WTC11 (cell line): ENCODE measurements at regions not wholly inside any gene's neighbourhood (a gene's known extent, or its start where the extent isn't known, plus 50 kb on each side); places are given as distances from the start of the nearest gene placed in this dataset.
A peak's percentile ranks its signal among the peaks of the same experiment; 100 is the strongest.

Experiments
- ATAC-seq: fragments of 200-7000 bp; cut with Tn5 transposase; 2 replicates; pipeline ENCODE4 v1.10.0; 2021; ENCODE audit warnings: mild to moderate bottlenecking, moderate library complexity
- CTCF ChIA-PET: fragments of 300-600 bp; sonication (Branson Sonifier 250); formaldehyde crosslinking; loops from one replicate; lab custom pipeline; 2021; ENCODE audit warnings: antibody characterized with exemption; lab: Charles Lee
- POLR2A ChIA-PET: fragments of 350-600 bp; sonication (Branson Sonifier 250); formaldehyde crosslinking; loops from one replicate; lab custom pipeline; 2021; ENCODE audit warnings: antibody characterized with exemption; lab: Charles Lee
- DNase-seq: peaks from one replicate; pipeline ENCODE4 v3.0.0; 2021; ENCODE audit warnings: low spot score
- H3K27ac Mint-ChIP-seq: 2 replicates; pipeline ENCODE4 v1.8.0; 2021; ENCODE audit warnings: mixed read lengths
- H3K27me3 Mint-ChIP-seq: 2 replicates; pipeline ENCODE4 v1.8.0; 2021; ENCODE audit warnings: low read depth, mild to moderate bottlenecking, moderate library complexity, mixed read lengths
- H3K36me3 Mint-ChIP-seq: 2 replicates; pipeline ENCODE4 v1.8.0; 2021; ENCODE audit warnings: mixed read lengths
- H3K4me1 Mint-ChIP-seq: 2 replicates; pipeline ENCODE4 v1.8.0; 2022; ENCODE audit warnings: mixed read lengths
- H3K4me3 Mint-ChIP-seq: 2 replicates; pipeline ENCODE4 v1.8.0; 2021; ENCODE audit warnings: mild to moderate bottlenecking, moderate library complexity, mixed read lengths
- H3K9me3 Mint-ChIP-seq: 2 replicates; pipeline ENCODE4 v1.8.0; 2021; ENCODE audit warnings: mixed read lengths
- AR ChIP-seq: fragments of 250-450 bp; sonication (Bioruptor Pico); IDR thresholded peaks from 2 replicates; pipeline ENCODE4 v1.9.0; 2021; ENCODE audit warnings: mild to moderate bottlenecking
- ATF3 ChIP-seq: sonication (generic); formaldehyde crosslinking; conservative IDR thresholded peaks from 2 replicates; pipeline ENCODE4 v1.8.1; 2022; ENCODE audit warnings: mild to moderate bottlenecking, missing genetic modification reagents
- ELF4 ChIP-seq: sonication (generic); formaldehyde crosslinking; IDR thresholded peaks from 2 replicates; pipeline ENCODE4 v1.8.1; 2022; ENCODE audit warnings: low read depth, mild to moderate bottlenecking, moderate library complexity, missing genetic modification reagents
- ERG ChIP-seq: fragments of 250-450 bp; sonication (Bioruptor Pico); IDR thresholded peaks from 2 replicates; pipeline ENCODE4 v1.8.0; 2021; ENCODE audit warnings: mild to moderate bottlenecking
- ETV6 ChIP-seq: sonication (generic); formaldehyde crosslinking; IDR thresholded peaks from 2 replicates; pipeline ENCODE4 v1.8.1; 2022; ENCODE audit warnings: mild to moderate bottlenecking, missing genetic modification reagents
- FOXJ3 ChIP-seq: sonication (generic); formaldehyde crosslinking; IDR thresholded peaks from 2 replicates; pipeline ENCODE4 v1.9.0; 2021; ENCODE audit warnings: missing genetic modification reagents, mild to moderate bottlenecking, borderline replicate concordance
- GTF2I ChIP-seq: fragments of 250-450 bp; sonication (Bioruptor Pico); conservative IDR thresholded peaks from 2 replicates; pipeline ENCODE4 v1.4.0; 2021; ENCODE audit warnings: mild to moderate bottlenecking
- HMGXB4 ChIP-seq: sonication (generic); formaldehyde crosslinking; IDR thresholded peaks from 2 replicates; pipeline ENCODE4 v1.8.1; 2023; ENCODE audit warnings: mild to moderate bottlenecking, moderate library complexity, missing genetic modification reagents
- MXD4 ChIP-seq: fragments of 250-450 bp; sonication (Bioruptor Pico); IDR thresholded peaks from 2 replicates; pipeline ENCODE4 v1.8.0; 2021; ENCODE audit warnings: mild to moderate bottlenecking, moderate library complexity, borderline replicate concordance
- NFYB ChIP-seq: sonication (generic); formaldehyde crosslinking; conservative IDR thresholded peaks from 2 replicates; pipeline ENCODE4 v1.8.0; 2022; ENCODE audit warnings: low read depth, missing genetic modification reagents
- NR1H2 ChIP-seq: sonication (generic); formaldehyde crosslinking; IDR thresholded peaks from 2 replicates; pipeline ENCODE4 v1.9.0; 2021; ENCODE audit warnings: mild to moderate bottlenecking, moderate library complexity, missing genetic modification reagents
- NR2C2 ChIP-seq: sonication (generic); formaldehyde crosslinking; IDR thresholded peaks from 2 replicates; pipeline ENCODE4 v1.8.0; 2022; ENCODE audit warnings: mild to moderate bottlenecking, missing genetic modification reagents
- OVOL2 ChIP-seq: fragments of 250-450 bp; sonication (Bioruptor Pico); IDR thresholded peaks from 2 replicates; pipeline ENCODE4 v1.9.0; 2021; ENCODE audit warnings: mild to moderate bottlenecking, borderline replicate concordance
- SMAD4 ChIP-seq: sonication (generic); formaldehyde crosslinking; IDR thresholded peaks from 2 replicates; pipeline ENCODE4 v1.8.0; 2022; ENCODE audit warnings: mild to moderate bottlenecking, missing genetic modification reagents
- SOX15 ChIP-seq: fragments of 250-450 bp; sonication (Bioruptor Pico); IDR thresholded peaks from 2 replicates; pipeline ENCODE4 v1.9.0; 2021; ENCODE audit warnings: mild to moderate bottlenecking
- SP1 ChIP-seq: sonication (generic); formaldehyde crosslinking; conservative IDR thresholded peaks from 2 replicates; pipeline ENCODE4 v1.8.1; 2022; ENCODE audit warnings: missing genetic modification reagents
- USF1 ChIP-seq: sonication (generic); formaldehyde crosslinking; IDR thresholded peaks from 2 replicates; pipeline ENCODE4 v1.8.0; 2022; ENCODE audit warnings: mild to moderate bottlenecking, missing genetic modification reagents
- USF2 ChIP-seq: sonication (generic); formaldehyde crosslinking; IDR thresholded peaks from 2 replicates; pipeline ENCODE4 v1.8.1; 2023; ENCODE audit warnings: mild to moderate bottlenecking, missing genetic modification reagents, moderate library complexity
- ZNF121 ChIP-seq: sonication (generic); formaldehyde crosslinking; IDR thresholded peaks from 2 replicates; pipeline ENCODE4 v1.8.0; 2023; ENCODE audit warnings: missing genetic modification reagents
- ZNF281 ChIP-seq: sonication (generic); formaldehyde crosslinking; IDR thresholded peaks from 2 replicates; pipeline ENCODE4 v1.8.0; 2023; ENCODE audit warnings: mild to moderate bottlenecking, missing genetic modification reagents

- no peak for TF ChIP-seq USF1 (CRISPR knock-in tag)
- no peak for TF ChIP-seq ERG (CRISPR knock-in tag)
- TF ChIP-seq SP1: no peak
Measured at GRCh38 chr22:27337676-27338075, 463.9 kb downstream of the MN1 start (continued).

GRCh38 chr22:27340047-27340446, 461.5 kb downstream of the MN1 start:
- DNase-seq (no peak), ATAC-seq (no peak)
- ChIA-PET POLR2A (no interaction called here), CTCF (no interaction called here)
- H3K36me3 Mint-ChIP-seq: no peaks in the 10 kb centered on the region
- no peaks in the 10 kb centered on the region; the same call in 1 of the 2 replicates for H3K27me3 Mint-ChIP-seq
- H3K4me1 Mint-ChIP-seq: peaks cover 15% of the 10 kb centered on the region
- H3K9me3 Mint-ChIP-seq: 0 out of 2 replicates have a peak, but pooled peaks cover 3% of the 10 kb centered on the region
- no peak overlapping the region for H3K27ac Mint-ChIP-seq
- no peak overlapping the region for H3K4me3 Mint-ChIP-seq
- TF ChIP-seq ZNF281 (CRISPR knock-in tag): no peak
- 0 out of 2 replicates have a peak, but pooled peaks have one; percentile 5 for TF ChIP-seq GTF2I (CRISPR knock-in tag)

GRCh38 chr22:27344546-27344945, 457.0 kb downstream of the MN1 start:
- Mint-ChIP-seq H3K4me1 (peaks cover 15% of the 10 kb centered on the region), H3K4me3 (no peak overlapping the region), H3K27me3 (no peaks in the 10 kb centered on the region; the same call in 1 of the 2 replicates), H3K36me3 (no peaks in the 10 kb centered on the region), H3K9me3 (peaks cover 6% of the 10 kb centered on the region; the same call in 1 of the 2 replicates), H3K27ac (no peak overlapping the region)
- ChIA-PET CTCF (interaction anchor here (0.9 to 2.9 kb wide), 2 partner anchors 13 to 665 kb away, joined by 3 to 13 read pairs; no protein-coding TSS in a partner anchor), POLR2A (no interaction called here)
- DNase-seq (no peak), ATAC-seq (no peak; the same call in 1 of the 2 replicates)
- TF ChIP-seq ETV6 (CRISPR knock-in tag): no peak
- no peak for TF ChIP-seq SMAD4 (CRISPR knock-in tag)
- no peak for TF ChIP-seq ERG (CRISPR knock-in tag)
- TF ChIP-seq USF2: no peak
- TF ChIP-seq ATF3 (CRISPR knock-in tag): no peak
- TF ChIP-seq SOX15 (CRISPR knock-in tag): no peak
- TF ChIP-seq FOXJ3 (CRISPR knock-in tag): no peak
- TF ChIP-seq HMGXB4 (CRISPR knock-in tag): no peak
- no peak for TF ChIP-seq NFYB (CRISPR knock-in tag)
- TF ChIP-seq MXD4: no peak
- TF ChIP-seq OVOL2 (CRISPR knock-in tag): no peak
- no peak for TF ChIP-seq ZNF121 (CRISPR knock-in tag)
- TF ChIP-seq NR1H2 (CRISPR knock-in tag): no peak
- TF ChIP-seq ELF4 (CRISPR knock-in tag): no peak
- TF ChIP-seq AR: no peak
- TF ChIP-seq NR2C2 (CRISPR knock-in tag): no peak
